ENCODE measurements at regions not wholly inside any gene's neighbourhood (a gene's known extent, or its start where the extent isn't known, plus 50 kb on each side); places are given as distances from the start of the nearest gene placed in this dataset.

DNA sequence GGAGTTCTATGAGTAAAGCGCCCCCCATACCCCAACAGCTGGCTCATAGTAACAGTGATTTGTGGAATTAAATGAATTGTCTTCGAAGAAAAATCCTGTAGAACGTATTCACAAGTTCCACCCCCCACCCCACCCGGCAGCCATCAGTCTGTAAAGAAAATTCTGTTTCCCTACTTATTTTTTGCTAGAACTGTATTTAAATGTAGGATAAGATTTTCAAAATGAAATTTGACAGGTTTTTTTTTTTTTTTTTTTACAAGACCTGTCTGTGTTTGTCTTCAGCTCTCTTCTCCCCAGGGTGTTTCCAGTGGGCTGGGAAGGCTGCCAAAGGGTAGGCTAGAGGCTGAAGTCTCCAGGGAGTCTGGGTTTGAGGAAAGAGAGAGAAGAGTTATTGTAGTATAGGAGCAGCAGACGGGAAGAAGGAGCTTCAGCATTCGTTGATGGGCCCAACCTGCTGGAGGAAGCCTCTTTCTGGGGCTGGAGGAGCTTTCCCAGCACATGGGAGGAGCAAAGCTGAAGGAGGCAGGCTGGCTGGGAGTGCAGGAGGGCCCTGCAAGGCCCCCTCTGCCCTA lies 130.6 kb upstream of the SEMA6D start:
- H3K27me3 ChIP-seq (replicated peaks; ENCODE audit: control insufficient read depth, insufficient read depth, low read length, poor library complexity, severe bottlenecking), result no peaks in the 10 kb centered on the region
- DNase-seq, result no peak
- no peak overlapping the region for H3K4me3 ChIP-seq (ENCODE audit: insufficient read depth, low read depth, low read length, poor library complexity, severe bottlenecking)
- no peak overlapping the region for H3K27ac ChIP-seq (ENCODE audit: insufficient read depth, low read length, poor library complexity, severe bottlenecking)
- H3K4me1 ChIP-seq (ENCODE audit: control insufficient read depth, insufficient read depth, low read length, poor library complexity, severe bottlenecking), result no peaks in the 10 kb centered on the region
- no peaks in the 10 kb centered on the region for H3K36me3 ChIP-seq (ENCODE audit: control insufficient read depth, insufficient read depth, low read length)
- no peaks in the 10 kb centered on the region for H3K9me3 ChIP-seq (ENCODE audit: control insufficient read depth, low read length)

DNA sequence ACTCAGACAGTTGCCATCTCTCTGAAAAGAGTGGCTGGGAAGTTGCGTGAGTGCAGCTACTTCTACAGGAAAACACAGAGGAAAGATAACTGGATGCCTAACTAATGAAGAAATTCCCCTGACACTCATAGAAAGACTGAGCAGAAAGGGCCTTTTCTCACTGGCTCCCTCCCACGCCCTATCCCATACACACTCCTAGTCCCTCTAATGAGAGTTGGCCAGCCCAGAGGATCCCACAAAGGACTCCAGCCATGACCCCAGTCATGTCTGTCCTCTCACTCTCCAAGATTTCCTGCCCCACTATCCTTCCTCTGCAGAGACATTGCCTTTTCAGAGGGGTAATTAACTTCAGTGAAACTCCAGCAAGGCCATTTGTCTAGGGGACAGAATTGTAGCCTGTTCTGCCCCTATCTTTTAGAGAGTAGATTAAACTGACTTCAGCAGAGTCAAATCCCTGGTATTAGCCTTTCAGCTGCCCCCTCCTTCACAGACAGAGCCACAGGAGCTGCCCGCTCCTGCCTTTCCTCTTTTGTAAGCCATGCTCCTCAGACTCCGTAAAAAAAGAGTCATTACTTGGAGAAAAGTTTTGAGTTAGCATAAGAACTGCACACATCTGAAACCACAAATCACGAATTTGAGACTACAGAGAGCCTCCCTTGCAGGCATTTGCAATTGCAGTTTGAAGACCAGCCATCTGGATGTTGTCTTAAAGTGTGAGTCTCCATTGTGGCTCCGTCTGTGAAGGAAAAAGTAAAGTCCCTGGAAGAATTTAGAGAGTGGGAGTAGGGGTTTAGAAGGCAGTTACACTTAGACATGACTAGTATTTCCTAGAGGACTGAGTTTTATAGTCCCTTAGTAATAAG lies 129.1 kb upstream of the SEMA6D start:
- Histone ChIP-seq H3K4me3 (ENCODE audit: insufficient read depth, low read depth, low read length, poor library complexity, severe bottlenecking) (no peak overlapping the region), H3K27ac (ENCODE audit: insufficient read depth, low read length, poor library complexity, severe bottlenecking) (no peak overlapping the region), H3K9me3 (ENCODE audit: control insufficient read depth, low read length) (no peaks in the 10 kb centered on the region), H3K4me1 (ENCODE audit: control insufficient read depth, insufficient read depth, low read length, poor library complexity, severe bottlenecking) (no peaks in the 10 kb centered on the region), H3K36me3 (ENCODE audit: control insufficient read depth, insufficient read depth, low read length) (no peaks in the 10 kb centered on the region), H3K27me3 (replicated peaks; ENCODE audit: control insufficient read depth, insufficient read depth, low read length, poor library complexity, severe bottlenecking) (no peaks in the 10 kb centered on the region)
- DNase-seq, result no peak

DNA sequence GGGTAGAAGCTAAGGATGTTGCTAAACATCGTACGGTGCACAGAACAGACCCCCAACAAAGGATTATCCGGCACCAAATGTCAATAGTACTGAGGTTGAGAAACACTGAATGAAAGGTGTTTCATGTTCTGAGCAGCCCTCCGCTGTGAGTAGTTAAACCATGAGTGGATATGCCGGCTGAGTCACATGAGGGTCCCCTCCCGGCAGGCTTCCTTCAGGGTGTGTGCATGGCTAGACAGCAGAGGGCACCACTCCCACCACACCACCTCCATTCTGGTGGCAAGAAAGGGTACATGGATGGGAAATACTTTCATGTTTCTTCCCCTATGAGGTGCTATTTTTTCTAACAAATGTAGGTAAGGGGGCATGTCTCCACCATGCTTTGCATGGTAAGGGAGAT lies 128.3 kb upstream of the SEMA6D start:
- no peak overlapping the region for H3K27ac ChIP-seq (ENCODE audit: insufficient read depth, low read length, poor library complexity, severe bottlenecking)
- no peaks in the 10 kb centered on the region for H3K9me3 ChIP-seq (ENCODE audit: control insufficient read depth, low read length)
- no peak for DNase-seq
- no peaks in the 10 kb centered on the region for H3K4me1 ChIP-seq (ENCODE audit: control insufficient read depth, insufficient read depth, low read length, poor library complexity, severe bottlenecking)
- H3K36me3 ChIP-seq (ENCODE audit: control insufficient read depth, insufficient read depth, low read length), result no peaks in the 10 kb centered on the region
- no peak overlapping the region for H3K4me3 ChIP-seq (ENCODE audit: insufficient read depth, low read depth, low read length, poor library complexity, severe bottlenecking)
- no peaks in the 10 kb centered on the region for H3K27me3 ChIP-seq (replicated peaks; ENCODE audit: control insufficient read depth, insufficient read depth, low read length, poor library complexity, severe bottlenecking)

DNA sequence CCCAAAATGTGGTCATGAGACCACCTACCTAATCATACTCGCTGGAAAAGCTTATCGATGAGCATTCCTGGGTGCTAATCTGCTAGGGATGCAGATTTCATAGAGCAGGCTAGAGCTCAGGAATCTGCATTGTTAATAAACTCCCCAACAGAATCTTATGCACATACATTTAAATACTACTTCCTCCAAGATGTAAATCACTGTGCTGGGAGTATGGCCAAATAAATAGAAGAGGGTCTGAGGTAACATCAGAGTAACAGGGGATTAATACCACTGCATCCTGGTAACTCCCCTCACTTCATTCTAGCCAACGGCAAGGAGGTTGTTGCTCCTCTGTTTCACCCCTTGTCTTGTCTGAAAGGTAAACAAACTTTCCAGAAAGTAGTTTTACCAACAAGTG lies 118.3 kb upstream of the SEMA6D start:
- no peak for DNase-seq
- Histone ChIP-seq H3K36me3 (ENCODE audit: control insufficient read depth, insufficient read depth, low read length) (no peaks in the 10 kb centered on the region), H3K27me3 (replicated peaks; ENCODE audit: control insufficient read depth, insufficient read depth, low read length, poor library complexity, severe bottlenecking) (no peaks in the 10 kb centered on the region), H3K9me3 (ENCODE audit: control insufficient read depth, low read length) (no peaks in the 10 kb centered on the region), H3K4me3 (ENCODE audit: insufficient read depth, low read depth, low read length, poor library complexity, severe bottlenecking) (no peak overlapping the region), H3K4me1 (ENCODE audit: control insufficient read depth, insufficient read depth, low read length, poor library complexity, severe bottlenecking) (no peaks in the 10 kb centered on the region), H3K27ac (ENCODE audit: insufficient read depth, low read length, poor library complexity, severe bottlenecking) (no peak overlapping the region)

DNA sequence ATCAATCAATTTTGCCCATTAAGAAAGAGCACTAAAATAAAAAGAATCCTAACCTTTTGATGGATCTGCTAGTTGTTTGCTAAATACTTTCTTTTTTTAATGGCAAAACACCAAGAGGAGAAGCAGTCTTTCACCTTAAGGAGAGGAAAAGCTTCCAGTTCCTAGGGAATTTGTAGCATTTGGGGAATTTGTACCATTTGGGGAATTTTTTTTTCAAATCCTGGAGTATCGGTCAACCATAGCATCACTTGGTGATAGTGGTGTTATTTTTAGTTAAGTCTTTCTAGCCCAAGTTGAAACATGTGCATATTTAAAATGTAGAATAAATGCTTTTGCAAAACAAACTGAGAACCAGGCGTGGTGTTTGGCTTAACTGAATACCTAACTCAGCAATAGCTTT lies 117.5 kb upstream of the SEMA6D start:
- Histone ChIP-seq H3K36me3 (ENCODE audit: control insufficient read depth, insufficient read depth, low read length) (no peaks in the 10 kb centered on the region), H3K27ac (ENCODE audit: insufficient read depth, low read length, poor library complexity, severe bottlenecking) (no peak overlapping the region), H3K4me3 (ENCODE audit: insufficient read depth, low read depth, low read length, poor library complexity, severe bottlenecking) (no peak overlapping the region), H3K27me3 (replicated peaks; ENCODE audit: control insufficient read depth, insufficient read depth, low read length, poor library complexity, severe bottlenecking) (no peaks in the 10 kb centered on the region), H3K9me3 (ENCODE audit: control insufficient read depth, low read length) (no peaks in the 10 kb centered on the region), H3K4me1 (ENCODE audit: control insufficient read depth, insufficient read depth, low read length, poor library complexity, severe bottlenecking) (no peaks in the 10 kb centered on the region)
- DNase-seq, result no peak

DNA sequence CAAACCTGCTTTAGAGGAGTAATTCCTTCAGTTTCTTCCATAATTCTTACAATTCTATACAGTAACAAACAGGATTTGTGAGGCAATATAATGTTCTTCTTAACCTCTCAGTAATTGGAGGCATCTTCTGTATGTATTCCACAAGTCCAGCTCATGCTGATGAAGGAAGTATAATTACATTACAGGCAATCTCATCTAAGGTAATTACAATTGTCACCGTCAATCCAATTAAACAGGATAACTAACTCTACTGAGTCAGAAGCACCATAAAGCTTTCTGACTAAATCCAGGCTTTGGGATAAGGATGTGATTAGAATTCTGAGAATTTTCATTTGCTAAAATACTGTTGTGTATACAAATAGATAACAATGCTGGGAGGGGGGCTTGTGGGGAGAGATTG lies 115.2 kb upstream of the SEMA6D start:
- Histone ChIP-seq H3K4me3 (ENCODE audit: insufficient read depth, low read depth, low read length, poor library complexity, severe bottlenecking) (no peak overlapping the region), H3K9me3 (ENCODE audit: control insufficient read depth, low read length) (no peaks in the 10 kb centered on the region), H3K4me1 (ENCODE audit: control insufficient read depth, insufficient read depth, low read length, poor library complexity, severe bottlenecking) (no peaks in the 10 kb centered on the region), H3K36me3 (ENCODE audit: control insufficient read depth, insufficient read depth, low read length) (no peaks in the 10 kb centered on the region), H3K27ac (ENCODE audit: insufficient read depth, low read length, poor library complexity, severe bottlenecking) (no peak overlapping the region), H3K27me3 (replicated peaks; ENCODE audit: control insufficient read depth, insufficient read depth, low read length, poor library complexity, severe bottlenecking) (no peaks in the 10 kb centered on the region)
- DNase-seq, result no peak

DNA sequence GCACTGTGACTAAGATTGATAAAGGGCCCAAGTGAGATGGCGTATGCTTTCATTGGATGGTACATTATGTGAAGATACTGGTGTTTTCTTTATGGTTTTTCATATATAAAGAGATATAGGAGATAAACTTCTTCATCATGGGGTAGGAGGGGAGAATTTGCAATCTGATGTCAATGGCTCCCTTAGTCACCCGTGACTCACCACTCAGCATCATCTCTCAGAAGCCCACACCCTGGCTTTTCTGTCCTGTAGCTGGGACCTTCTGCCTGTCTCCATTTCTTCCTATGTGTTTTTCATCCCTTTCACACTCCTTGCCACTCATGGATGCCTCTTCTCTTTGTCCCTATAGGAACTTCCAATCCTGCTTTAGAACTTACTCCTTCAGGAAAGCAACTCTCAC lies 114.3 kb upstream of the SEMA6D start:
- no peaks in the 10 kb centered on the region for H3K9me3 ChIP-seq (ENCODE audit: control insufficient read depth, low read length)
- H3K27ac ChIP-seq (ENCODE audit: insufficient read depth, low read length, poor library complexity, severe bottlenecking), result no peak overlapping the region
- no peaks in the 10 kb centered on the region for H3K27me3 ChIP-seq (replicated peaks; ENCODE audit: control insufficient read depth, insufficient read depth, low read length, poor library complexity, severe bottlenecking)
- H3K4me3 ChIP-seq (ENCODE audit: insufficient read depth, low read depth, low read length, poor library complexity, severe bottlenecking), result no peak overlapping the region
- DNase-seq, result no peak
- no peaks in the 10 kb centered on the region for H3K4me1 ChIP-seq (ENCODE audit: control insufficient read depth, insufficient read depth, low read length, poor library complexity, severe bottlenecking)
- no peaks in the 10 kb centered on the region for H3K36me3 ChIP-seq (ENCODE audit: control insufficient read depth, insufficient read depth, low read length)

DNA sequence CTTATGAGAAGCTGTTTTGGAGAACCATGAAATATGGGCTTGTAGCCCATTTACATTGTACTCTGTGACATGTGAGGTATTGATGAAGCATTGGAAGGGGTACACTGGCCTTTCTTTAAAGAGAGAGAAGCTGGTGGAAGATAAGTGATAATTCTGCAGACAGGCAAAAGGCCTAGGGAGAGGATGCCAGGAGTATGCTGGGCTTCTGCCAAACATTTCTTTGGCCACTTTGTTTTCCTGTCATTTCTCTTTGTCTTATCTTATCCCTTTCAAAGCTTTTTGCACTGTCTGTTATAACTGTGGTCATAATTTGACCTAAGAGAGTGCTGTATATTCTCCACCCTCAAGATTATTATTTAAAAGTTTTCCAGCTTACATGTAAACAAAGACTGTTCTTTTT lies 109.6 kb upstream of the SEMA6D start:
- no peak for DNase-seq
- Histone ChIP-seq H3K27ac (ENCODE audit: insufficient read depth, low read length, poor library complexity, severe bottlenecking) (no peak overlapping the region), H3K4me1 (ENCODE audit: control insufficient read depth, insufficient read depth, low read length, poor library complexity, severe bottlenecking) (no peaks in the 10 kb centered on the region), H3K36me3 (ENCODE audit: control insufficient read depth, insufficient read depth, low read length) (no peaks in the 10 kb centered on the region), H3K9me3 (ENCODE audit: control insufficient read depth, low read length) (no peaks in the 10 kb centered on the region), H3K4me3 (ENCODE audit: insufficient read depth, low read depth, low read length, poor library complexity, severe bottlenecking) (no peak overlapping the region), H3K27me3 (replicated peaks; ENCODE audit: control insufficient read depth, insufficient read depth, low read length, poor library complexity, severe bottlenecking) (no peaks in the 10 kb centered on the region)

DNA sequence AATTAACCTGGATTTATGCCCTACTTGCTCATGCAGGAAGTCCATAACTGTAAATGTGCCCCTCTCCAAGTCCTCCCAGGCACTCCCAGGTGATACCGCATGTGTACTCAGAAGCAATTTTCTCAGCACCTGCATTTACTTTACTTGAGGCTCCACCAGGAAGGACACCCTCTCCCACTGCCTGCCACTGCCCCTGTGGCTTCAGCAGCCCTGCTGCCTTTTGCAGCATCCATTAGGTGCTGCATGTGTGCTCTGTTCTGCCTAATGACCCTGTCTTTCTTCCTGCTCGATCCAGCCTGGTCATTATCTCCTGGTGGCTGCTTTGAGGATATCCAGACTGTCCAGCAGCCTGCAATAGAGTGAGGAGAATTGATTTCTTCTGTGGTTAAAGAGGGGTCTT lies 107.6 kb upstream of the SEMA6D start:
- Histone ChIP-seq H3K4me3 (ENCODE audit: insufficient read depth, low read depth, low read length, poor library complexity, severe bottlenecking) (no peak overlapping the region), H3K27me3 (replicated peaks; ENCODE audit: control insufficient read depth, insufficient read depth, low read length, poor library complexity, severe bottlenecking) (no peaks in the 10 kb centered on the region), H3K4me1 (ENCODE audit: control insufficient read depth, insufficient read depth, low read length, poor library complexity, severe bottlenecking) (no peaks in the 10 kb centered on the region), H3K36me3 (ENCODE audit: control insufficient read depth, insufficient read depth, low read length) (no peaks in the 10 kb centered on the region), H3K27ac (ENCODE audit: insufficient read depth, low read length, poor library complexity, severe bottlenecking) (no peak overlapping the region), H3K9me3 (ENCODE audit: control insufficient read depth, low read length) (no peaks in the 10 kb centered on the region)
- no peak for DNase-seq

DNA sequence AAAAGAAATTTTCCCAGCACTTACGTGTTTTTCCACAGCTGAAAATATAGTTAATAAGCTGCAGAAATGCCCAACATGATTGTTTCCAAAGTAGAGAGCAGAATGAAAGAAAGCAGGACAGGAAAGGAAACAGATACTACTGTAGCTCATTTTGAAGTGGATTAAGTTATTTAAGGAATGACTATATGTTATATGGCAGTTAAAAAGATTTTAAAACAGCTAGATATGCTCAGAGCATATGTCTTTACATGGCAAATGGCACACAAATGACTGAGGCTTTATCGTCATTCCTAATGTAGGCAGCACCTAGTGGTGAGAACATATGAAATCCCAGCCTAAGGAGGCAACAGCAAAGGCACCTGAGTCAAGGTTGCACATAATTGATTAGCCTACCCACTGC lies 106.6 kb upstream of the SEMA6D start:
- Histone ChIP-seq H3K4me3 (ENCODE audit: insufficient read depth, low read depth, low read length, poor library complexity, severe bottlenecking) (no peak overlapping the region), H3K27ac (ENCODE audit: insufficient read depth, low read length, poor library complexity, severe bottlenecking) (no peak overlapping the region), H3K27me3 (replicated peaks; ENCODE audit: control insufficient read depth, insufficient read depth, low read length, poor library complexity, severe bottlenecking) (no peaks in the 10 kb centered on the region), H3K4me1 (ENCODE audit: control insufficient read depth, insufficient read depth, low read length, poor library complexity, severe bottlenecking) (no peaks in the 10 kb centered on the region), H3K36me3 (ENCODE audit: control insufficient read depth, insufficient read depth, low read length) (no peaks in the 10 kb centered on the region), H3K9me3 (ENCODE audit: control insufficient read depth, low read length) (no peaks in the 10 kb centered on the region)
- DNase-seq, result no peak
